Upper lobe of right lung (tissue), 1 donor: ENCODE measurements at regions not wholly inside any gene's neighbourhood (a gene's known extent, or its start where the extent isn't known, plus 50 kb on each side); places are given as distances from the start of the nearest gene placed in this dataset.

ENCODE experiments used
- ATAC-seq: fragments of 200-7000 bp; cut with Tn5 transposase; one replicate; pipeline ENCODE4 v1.9.1; 2020; ENCODE audit warnings: mild to moderate bottlenecking, moderate library complexity
- DNase-seq: peaks from one replicate; pipeline ENCODE4 v3.0.0-alpha.2; 2020
- H3K27ac ChIP-seq: fragments of 200-600 bp; one replicate; pipeline ENCODE4 v1.8.0; 2022
- H3K27me3 ChIP-seq: fragments of 200-600 bp; one replicate; pipeline ENCODE4 v1.8.0; 2022; ENCODE audit warnings: mild to moderate bottlenecking
- H3K36me3 ChIP-seq: fragments of 200-600 bp; one replicate; pipeline ENCODE4 v1.8.0; 2022
- H3K4me1 ChIP-seq: fragments of 200-600 bp; one replicate; pipeline ENCODE4 v1.8.0; 2022
- H3K4me3 ChIP-seq: fragments of 200-600 bp; one replicate; pipeline ENCODE4 v1.8.0; 2022; ENCODE audit warnings: mild to moderate bottlenecking
- H3K9me3 ChIP-seq: fragments of 200-600 bp; one replicate; pipeline ENCODE4 v1.8.0; 2022
- CTCF ChIP-seq: fragments of 200-600 bp; IDR thresholded peaks from one replicate; pipeline ENCODE4 v1.8.0; 2022; ENCODE audit warnings: antibody characterized with exemption
- intact Hi-C: fragments of 100-400 bp; cut with DNase I; formaldehyde crosslinking; loops from one replicate; pipeline ENCODE4 v1.11.0; 2022
- donor health status: DM: no; HTN: yes; CAD: no; lungs with severe emphysema.

DNA sequence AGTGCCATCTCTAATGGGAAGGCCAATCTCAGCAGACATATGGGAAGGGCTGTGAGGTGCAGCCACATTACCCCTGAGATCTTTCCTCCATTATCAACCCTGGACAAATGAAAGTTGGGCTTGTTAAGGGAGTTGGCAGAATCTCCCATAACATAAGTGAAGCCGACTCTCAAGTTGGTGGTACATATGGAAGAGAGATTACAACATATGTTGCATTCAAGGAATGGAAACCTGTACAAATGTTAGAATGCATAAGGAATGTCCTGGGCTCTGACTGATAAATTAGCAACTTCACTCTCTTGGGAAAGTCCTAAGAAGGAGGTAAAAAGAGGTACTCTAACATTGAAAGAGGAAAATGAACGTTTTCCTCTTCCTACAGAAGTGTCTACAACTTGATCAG lies 288.7 kb downstream of the IL20RB start:
- no peak overlapping the region for H3K4me3 ChIP-seq
- TF ChIP-seq CTCF, result no peak
- ATAC-seq (no peak), DNase-seq (no peak)
- no peak overlapping the region for H3K27ac ChIP-seq
- H3K27me3 ChIP-seq, result no peaks in the 10 kb centered on the region
- H3K36me3 ChIP-seq, result no peaks in the 10 kb centered on the region
- H3K9me3 ChIP-seq, result no peaks in the 10 kb centered on the region
- H3K4me1 ChIP-seq, result no peaks in the 10 kb centered on the region
- intact Hi-C loops, result no loop called here

DNA sequence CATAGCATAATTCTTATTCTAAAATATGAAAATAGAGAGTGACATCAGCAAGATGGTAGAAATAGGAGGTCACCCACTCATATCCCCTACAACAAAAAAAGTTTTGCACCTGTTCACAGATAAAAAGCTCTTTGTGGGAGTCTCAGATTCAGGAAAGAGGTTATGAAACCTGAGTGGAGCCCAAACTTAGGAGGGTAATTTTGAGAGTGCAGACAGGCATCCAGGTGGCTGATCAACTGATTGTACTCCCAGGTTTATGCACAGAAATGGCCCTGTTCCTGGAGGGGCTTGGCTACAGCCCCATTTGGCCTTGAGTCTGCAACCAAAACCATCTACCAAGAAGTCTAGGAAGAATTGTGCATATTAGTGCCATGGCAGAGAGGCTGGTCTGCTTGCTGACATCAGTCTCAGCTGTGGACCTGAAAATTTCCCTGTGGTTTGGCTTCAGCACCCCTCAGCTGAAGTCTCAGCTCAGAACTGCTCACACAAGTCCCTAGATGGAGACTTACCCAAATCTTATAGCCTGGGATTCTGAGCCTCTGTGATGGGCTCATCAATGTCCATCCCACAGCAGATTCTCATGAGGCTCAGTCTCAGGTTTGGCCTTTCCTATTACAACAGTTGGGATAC lies 291.6 kb downstream of the IL20RB start:
- intact Hi-C loops, result no loop called here
- H3K36me3 ChIP-seq, result no peaks in the 10 kb centered on the region
- no peaks in the 10 kb centered on the region for H3K27me3 ChIP-seq
- ATAC-seq (no peak), DNase-seq (no peak)
- H3K9me3 ChIP-seq, result peaks cover 4% of the 10 kb centered on the region
- TF ChIP-seq CTCF, result no peak
- H3K4me1 ChIP-seq, result no peaks in the 10 kb centered on the region
- H3K4me3 ChIP-seq, result no peak overlapping the region
- no peak overlapping the region for H3K27ac ChIP-seq

- Histone ChIP-seq H3K36me3 (no peaks in the 10 kb centered on the region), H3K4me3 (no peak overlapping the region), H3K4me1 (no peaks in the 10 kb centered on the region), H3K9me3 (no peaks in the 10 kb centered on the region), H3K27ac (no peak overlapping the region), H3K27me3 (no peaks in the 10 kb centered on the region)
- ATAC-seq (no peak), DNase-seq (no peak)
- intact Hi-C loops, result no loop called here
- TF ChIP-seq CTCF, result no peak
Measured at GRCh38 chr3:137259089-137259488, 301.3 kb downstream of the IL20RB start.

DNA sequence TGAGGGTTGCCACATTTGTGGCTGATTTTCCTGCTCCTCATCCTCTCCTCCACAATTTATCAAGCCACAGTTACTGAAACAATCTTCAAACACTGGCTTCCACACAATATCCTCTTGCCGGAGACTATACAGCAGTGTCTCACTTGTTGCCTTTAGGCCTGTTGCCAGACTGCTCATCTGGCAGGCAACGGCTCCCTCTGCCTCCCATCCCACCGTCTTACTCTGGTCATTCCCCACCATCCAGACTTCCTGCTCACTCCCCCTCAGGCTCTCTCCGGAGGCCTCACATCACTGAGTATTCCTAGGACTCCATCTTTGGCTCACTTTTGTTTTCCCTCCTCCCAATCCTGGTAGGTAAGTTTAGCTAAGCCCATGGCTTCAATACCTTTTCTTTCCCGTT lies 301.9 kb downstream of the IL20RB start:
- no peaks in the 10 kb centered on the region for H3K9me3 ChIP-seq
- no peak overlapping the region for H3K27ac ChIP-seq
- no peaks in the 10 kb centered on the region for H3K36me3 ChIP-seq
- H3K4me1 ChIP-seq, result no peaks in the 10 kb centered on the region
- no peak for TF ChIP-seq CTCF
- H3K27me3 ChIP-seq, result no peaks in the 10 kb centered on the region
- DNase-seq (no peak), ATAC-seq (no peak)
- intact Hi-C loops, result no loop called here
- no peak overlapping the region for H3K4me3 ChIP-seq

DNA sequence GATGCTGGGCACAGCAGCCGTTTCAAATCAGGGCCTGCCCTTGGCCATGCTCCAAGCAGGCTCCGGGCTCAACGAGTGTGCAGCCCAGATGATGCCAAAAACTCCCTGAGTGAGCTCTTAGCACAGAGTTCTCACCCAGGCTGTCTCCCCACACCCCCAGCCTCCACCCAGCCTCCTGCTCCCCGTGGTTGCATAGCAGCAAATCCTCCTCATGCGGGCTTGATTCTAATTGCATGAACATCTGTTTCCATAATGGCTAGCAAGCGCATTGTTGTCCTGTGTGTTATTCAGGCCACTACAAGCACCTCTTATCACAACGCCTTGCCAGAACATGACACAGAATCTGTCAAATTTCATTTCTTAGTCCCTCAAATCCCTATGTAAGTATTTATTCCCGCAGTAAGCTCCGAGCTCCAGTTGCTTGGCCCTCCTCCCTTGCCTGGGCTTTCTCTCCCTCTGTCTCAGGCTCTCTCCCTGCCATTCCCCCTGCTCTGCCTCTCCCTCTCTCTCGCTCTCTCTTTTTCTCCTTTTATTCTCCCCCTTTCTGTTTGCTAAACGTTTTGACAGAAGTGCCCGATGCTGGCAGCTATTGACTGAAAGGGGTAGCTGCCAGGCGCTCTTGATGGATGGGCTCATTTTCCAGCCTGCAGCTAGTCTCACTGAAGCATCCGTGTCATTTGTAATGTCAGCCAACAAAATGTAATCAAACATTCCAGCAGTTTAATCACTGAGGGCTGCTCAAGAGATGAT lies 306.5 kb downstream of the IL20RB start:
- DNase-seq (no peak), ATAC-seq (peak; percentile 54)
- H3K4me1 ChIP-seq, result no peaks in the 10 kb centered on the region
- no peaks in the 10 kb centered on the region for H3K27me3 ChIP-seq
- no peaks in the 10 kb centered on the region for H3K9me3 ChIP-seq
- H3K36me3 ChIP-seq, result no peaks in the 10 kb centered on the region
- H3K27ac ChIP-seq, result no peak overlapping the region
- no peak for TF ChIP-seq CTCF
- intact Hi-C loops, result no loop called here
- no peak overlapping the region for H3K4me3 ChIP-seq
